ENCODE measurements at regions not wholly inside any gene's neighbourhood (a gene's known extent, or its start where the extent isn't known, plus 50 kb on each side); places are given as distances from the start of the nearest gene placed in this dataset.

DNA sequence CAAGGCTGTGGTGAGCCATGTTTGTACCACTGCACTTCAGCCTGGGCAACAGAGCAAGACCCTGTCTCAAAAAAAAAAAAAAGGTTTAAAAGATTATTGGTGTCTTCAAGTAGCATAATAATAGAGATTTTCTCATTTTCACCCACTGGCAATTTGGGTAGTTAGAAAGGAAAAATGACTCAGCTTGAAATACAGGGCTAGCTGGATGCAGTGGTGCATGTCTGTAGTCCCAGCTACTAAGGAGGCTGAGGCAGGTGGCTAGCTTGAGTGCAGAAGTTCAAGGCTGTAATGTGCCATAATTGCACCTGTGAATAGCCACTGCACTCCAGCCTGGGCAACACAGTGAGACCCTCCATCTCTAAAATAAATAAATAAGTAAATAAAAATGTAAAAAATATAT, 111.1 kb downstream of the ARRDC3 start:
- H3K9me3 ChIP-seq (ENCODE audit: control insufficient read depth, low read depth, low read length) = no peaks in the 10 kb centered on the region
- H3K4me2 ChIP-seq (ENCODE audit: control insufficient read depth, extremely low read depth, insufficient read depth, low read depth, low read length) = no peak overlapping the region
- no peak overlapping the region for H3K27ac ChIP-seq (ENCODE audit: control insufficient read depth, insufficient read depth, low read length)
- no peak overlapping the region for H2AFZ ChIP-seq (ENCODE audit: control insufficient read depth, low read length)
- no peaks in the 10 kb centered on the region for H3K36me3 ChIP-seq (ENCODE audit: control insufficient read depth in 2 of 2, extremely low read depth in 1 of 2, insufficient read depth in 2 of 2, low read length in 2 of 2)
- no peaks in the 10 kb centered on the region for H3K4me1 ChIP-seq (ENCODE audit: control insufficient read depth, extremely low read depth, insufficient read depth, low read length)
- H3K9me1 ChIP-seq (ENCODE audit: control insufficient read depth, extremely low read depth, insufficient read depth, low read length) = no peaks in the 10 kb centered on the region
- dilution Hi-C loops (cut with MboI; ENCODE audit: extremely low pct_ligation_motif_present, low sequenced_read_pairs) = no loop called here
- FAIRE-seq (no peak), DNase-seq (ENCODE audit: low read depth, low spot score) (no peak)
- H3K79me2 ChIP-seq (ENCODE audit: control insufficient read depth, insufficient read depth, low read length) = no peaks in the 10 kb centered on the region
- TF ChIP-seq, protein P1, sequence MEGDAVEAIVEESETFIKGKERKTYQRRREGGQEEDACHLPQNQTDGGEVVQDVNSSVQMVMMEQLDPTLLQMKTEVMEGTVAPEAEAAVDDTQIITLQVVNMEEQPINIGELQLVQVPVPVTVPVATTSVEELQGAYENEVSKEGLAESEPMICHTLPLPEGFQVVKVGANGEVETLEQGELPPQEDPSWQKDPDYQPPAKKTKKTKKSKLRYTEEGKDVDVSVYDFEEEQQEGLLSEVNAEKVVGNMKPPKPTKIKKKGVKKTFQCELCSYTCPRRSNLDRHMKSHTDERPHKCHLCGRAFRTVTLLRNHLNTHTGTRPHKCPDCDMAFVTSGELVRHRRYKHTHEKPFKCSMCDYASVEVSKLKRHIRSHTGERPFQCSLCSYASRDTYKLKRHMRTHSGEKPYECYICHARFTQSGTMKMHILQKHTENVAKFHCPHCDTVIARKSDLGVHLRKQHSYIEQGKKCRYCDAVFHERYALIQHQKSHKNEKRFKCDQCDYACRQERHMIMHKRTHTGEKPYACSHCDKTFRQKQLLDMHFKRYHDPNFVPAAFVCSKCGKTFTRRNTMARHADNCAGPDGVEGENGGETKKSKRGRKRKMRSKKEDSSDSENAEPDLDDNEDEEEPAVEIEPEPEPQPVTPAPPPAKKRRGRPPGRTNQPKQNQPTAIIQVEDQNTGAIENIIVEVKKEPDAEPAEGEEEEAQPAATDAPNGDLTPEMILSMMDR (optimal IDR thresholded peaks at IDR 0.05 in 1 of 3, IDR thresholded peaks at IDR 0.05 in 1 of 3, conservative IDR thresholded peaks at IDR 0.05 in 1 of 3; ENCODE audit: extremely low read depth in 1 of 3, insufficient read depth in 2 of 3, low read length in 3 of 3) = no peak
- no peak for TF ChIP-seq EZH2 (IDR thresholded peaks at IDR 0.05; ENCODE audit: low read length)
- H3K27me3 ChIP-seq (ENCODE audit: control insufficient read depth, extremely low read depth, insufficient read depth, low read length) = no peaks in the 10 kb centered on the region
- H4K20me1 ChIP-seq (ENCODE audit: control insufficient read depth, extremely low read depth, insufficient read depth, low read length) = no peaks in the 10 kb centered on the region
- H3K4me3 ChIP-seq (ENCODE audit: control insufficient read depth in 2 of 3, extremely low read depth in 1 of 3, insufficient read depth in 2 of 3, low read depth in 1 of 3, low read length in 3 of 3) = no peak overlapping the region
- H3K9ac ChIP-seq (ENCODE audit: control insufficient read depth, extremely low read depth, insufficient read depth, low read length) = no peak overlapping the region

DNA sequence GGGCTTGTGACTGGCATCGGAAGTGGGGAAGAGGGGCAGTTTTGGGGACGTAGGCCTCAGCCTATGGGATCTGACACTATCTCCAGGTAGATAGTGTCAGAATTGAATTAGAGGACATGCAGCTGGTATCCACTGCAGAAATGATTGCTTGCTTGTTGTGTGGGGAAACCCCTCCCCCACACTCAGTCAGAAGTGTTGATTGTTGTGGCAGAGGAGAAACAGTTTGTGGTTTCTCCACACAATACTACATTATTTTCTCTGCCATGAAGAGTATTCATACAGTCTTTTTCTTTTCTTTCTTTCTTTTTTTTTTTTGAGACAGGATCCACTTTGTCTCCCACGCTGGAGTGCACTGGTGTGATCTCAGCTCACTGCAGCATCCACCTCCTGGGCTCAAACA, 113.9 kb downstream of the ARRDC3 start:
- no peaks in the 10 kb centered on the region for H3K36me3 ChIP-seq (ENCODE audit: control insufficient read depth in 2 of 2, extremely low read depth in 1 of 2, insufficient read depth in 2 of 2, low read length in 2 of 2)

More for the DNA sequence above, 113.9 kb downstream of the ARRDC3 start:
- Histone ChIP-seq H3K27ac (ENCODE audit: control insufficient read depth, insufficient read depth, low read length) (no peak overlapping the region), H3K27me3 (ENCODE audit: control insufficient read depth, extremely low read depth, insufficient read depth, low read length) (no peaks in the 10 kb centered on the region), H3K9ac (ENCODE audit: control insufficient read depth, extremely low read depth, insufficient read depth, low read length) (no peak overlapping the region), H2AFZ (ENCODE audit: control insufficient read depth, low read length) (no peak overlapping the region), H3K9me3 (ENCODE audit: control insufficient read depth, low read depth, low read length) (no peaks in the 10 kb centered on the region), H3K4me3 (ENCODE audit: control insufficient read depth in 2 of 3, extremely low read depth in 1 of 3, insufficient read depth in 2 of 3, low read depth in 1 of 3, low read length in 3 of 3) (no peak overlapping the region), H3K4me2 (ENCODE audit: control insufficient read depth, extremely low read depth, insufficient read depth, low read depth, low read length) (no peak overlapping the region), H3K9me1 (ENCODE audit: control insufficient read depth, extremely low read depth, insufficient read depth, low read length) (no peaks in the 10 kb centered on the region), H3K79me2 (ENCODE audit: control insufficient read depth, insufficient read depth, low read length) (no peaks in the 10 kb centered on the region), H3K4me1 (ENCODE audit: control insufficient read depth, extremely low read depth, insufficient read depth, low read length) (no peaks in the 10 kb centered on the region), H4K20me1 (ENCODE audit: control insufficient read depth, extremely low read depth, insufficient read depth, low read length) (no peaks in the 10 kb centered on the region)
- dilution Hi-C loops (cut with MboI; ENCODE audit: extremely low pct_ligation_motif_present, low sequenced_read_pairs) = no loop called here
- DNase-seq (ENCODE audit: low read depth, low spot score) (no peak), FAIRE-seq (no peak)
- no peak for TF ChIP-seq EZH2 (IDR thresholded peaks at IDR 0.05; ENCODE audit: low read length)
- TF ChIP-seq, protein P1 (optimal IDR thresholded peaks at IDR 0.05 in 1 of 3, IDR thresholded peaks at IDR 0.05 in 1 of 3, conservative IDR thresholded peaks at IDR 0.05 in 1 of 3; ENCODE audit: extremely low read depth in 1 of 3, insufficient read depth in 2 of 3, low read length in 3 of 3) = no peak
